Tibial nerve (tissue), 4 donors: ENCODE measurements at regions not wholly inside any gene's neighbourhood (a gene's known extent, or its start where the extent isn't known, plus 50 kb on each side); places are given as distances from the start of the nearest gene placed in this dataset.

Experiments
- CTCF ChIP-seq, 5 experiments: fragments of 200-600 bp in 3 of 5; fragments of 450-650 bp in 2 of 5; sonication (generic) in 3 of 5; IDR thresholded peaks; one replicate each; pipeline ENCODE4 v1.5.1; 2016 to 2019; ENCODE audit warnings: antibody characterized with exemption in 5 of 5, mild to moderate bottlenecking in 3 of 5, moderate library complexity in 2 of 5
- EP300 ChIP-seq, 2 donors: sonication (generic); formaldehyde crosslinking; IDR thresholded peaks; one replicate each; pipeline ENCODE4 v1.6.1; 2017; ENCODE audit warnings: antibody characterized with exemption in 2 of 2, mild to moderate bottlenecking in 1 of 2
- POLR2A ChIP-seq, 2 donors: fragments of 450-650 bp; IDR thresholded peaks; one replicate each; pipeline ENCODE4 v1.6.1; 2017; ENCODE audit warnings: antibody characterized with exemption in 2 of 2, mild to moderate bottlenecking in 2 of 2, moderate library complexity in 2 of 2

- TF ChIP-seq CTCF (IDR thresholded peaks at IDR 0.05) (no peak), POLR2A (IDR thresholded peaks at IDR 0.05) (no peak), EP300 (IDR thresholded peaks at IDR 0.05) (no peak)
These were observed 117.8 kb upstream of the GNAO1 start for GRCh38 chr16:56073508-56073907.
